ENCODE measurements at regions not wholly inside any gene's neighbourhood (a gene's known extent, or its start where the extent isn't known, plus 50 kb on each side); places are given as distances from the start of the nearest gene placed in this dataset.

- no peak for TF ChIP-seq CTCF (conservative IDR thresholded peaks at IDR 0.05 in 1 of 2, IDR thresholded peaks at IDR 0.05 in 1 of 2; ENCODE audit: low read depth in 1 of 2, low read length in 2 of 2)
- TF ChIP-seq EZH2 (IDR thresholded peaks at IDR 0.05; ENCODE audit: low read length, missing control alignments), result no peak
These were observed 241.6 kb downstream of the RAB11FIP2 start for GRCh38 chr10:117805139-117805538.
